NT2/D1 (cell line): ENCODE measurements at regions not wholly inside any gene's neighbourhood (a gene's known extent, or its start where the extent isn't known, plus 50 kb on each side); places are given as distances from the start of the nearest gene placed in this dataset.

Experiments
- YY1 ChIP-seq: IDR thresholded peaks from 2 replicates; pipeline ENCODE4 v1.6.1; 2011; ENCODE audit not compliant: insufficient read length, insufficient read depth
- ZNF274 ChIP-seq: IDR thresholded peaks from 2 replicates; pipeline ENCODE4 v1.6.1; 2011; ENCODE audit warnings: mild to moderate bottlenecking, low read depth, low read length

GRCh38 chr15:66962522-66962921, 102.9 kb upstream of the SMAD3 start:
- TF ChIP-seq ZNF274 (no peak), YY1 (no peak)
